Mesenchymal stem cell (in vitro differentiated cells and primary cell): ENCODE measurements at regions not wholly inside any gene's neighbourhood (a gene's known extent, or its start where the extent isn't known, plus 50 kb on each side); places are given as distances from the start of the nearest gene placed in this dataset.

Source experiments
- DNase-seq: peaks from one replicate; pipeline ENCODE4 v3.0.0-alpha.2; 2013
- H2AFZ ChIP-seq: one replicate; pipeline ENCODE4 v1.6.1; 2013; ENCODE audit warnings: low read depth, mild to moderate bottlenecking, control low read depth, inconsistent platforms, low read length, moderate library complexity
- H2AK5ac ChIP-seq: 2 replicates; pipeline ENCODE4 v1.6.1; 2013; ENCODE audit warnings: low read length, moderate library complexity, mild to moderate bottlenecking, inconsistent platforms; ENCODE audit not compliant: severe bottlenecking
- H2BK120ac ChIP-seq: one replicate; pipeline ENCODE4 v1.6.1; 2013; ENCODE audit warnings: low read depth, mild to moderate bottlenecking, inconsistent platforms, low read length, moderate library complexity
- H2BK12ac ChIP-seq, 2 experiments: one replicate each; pipeline ENCODE4 v1.6.1; 2013; ENCODE audit warnings: inconsistent platforms in 2 of 2, low read length in 2 of 2, mild to moderate bottlenecking in 2 of 2, moderate library complexity in 2 of 2, control low read depth in 1 of 2
- H2BK15ac ChIP-seq: one replicate; pipeline ENCODE4 v1.6.1; 2013; ENCODE audit warnings: mild to moderate bottlenecking, low read depth, inconsistent platforms; ENCODE audit not compliant: poor library complexity, severe bottlenecking
- H2BK5ac ChIP-seq: 2 replicates; pipeline ENCODE4 v1.6.1; 2013; ENCODE audit warnings: low read depth, mild to moderate bottlenecking, low read length, control low read depth, inconsistent platforms; ENCODE audit not compliant: poor library complexity, severe bottlenecking
- H3K14ac ChIP-seq, 2 experiments: one replicate each; pipeline ENCODE4 v1.6.1; 2013; ENCODE audit warnings: inconsistent platforms in 2 of 2, low read length in 2 of 2, control low read depth in 1 of 2, mild to moderate bottlenecking in 1 of 2, moderate library complexity in 1 of 2
- H3K18ac ChIP-seq, 2 experiments: one replicate each; pipeline ENCODE4 v1.6.1; 2013; ENCODE audit warnings: inconsistent platforms in 2 of 2, low read length in 2 of 2, control low read depth in 1 of 2, low read depth in 1 of 2, mild to moderate bottlenecking in 1 of 2
- H3K23ac ChIP-seq, 2 experiments: one replicate each; pipeline ENCODE4 v1.6.1; 2013; ENCODE audit warnings: inconsistent platforms in 2 of 2, low read length in 2 of 2, mild to moderate bottlenecking in 2 of 2, moderate library complexity in 2 of 2, control low read depth in 1 of 2
- H3K27ac ChIP-seq: 2 replicates; pipeline ENCODE4 v1.5.1; 2013; ENCODE audit warnings: mild to moderate bottlenecking, moderate library complexity, low read length, control low read depth, inconsistent platforms; ENCODE audit not compliant: poor library complexity, severe bottlenecking
- H3K27me3 ChIP-seq, 2 experiments: 2 replicates each; pipeline versions ENCODE4 v1.6.1 to v1.7.0; 2013; ENCODE audit warnings: low read length in 2 of 2, mild to moderate bottlenecking in 2 of 2, moderate library complexity in 2 of 2, control low read depth in 1 of 2, inconsistent platforms in 1 of 2; ENCODE audit not compliant: control insufficient read depth in 1 of 2, insufficient read depth in 1 of 2
- H3K36me3 ChIP-seq, 2 experiments: 2 replicates each; pipeline versions ENCODE4 v1.6.1 to v1.7.0; 2013; ENCODE audit warnings: low read length in 2 of 2, control low read depth in 1 of 2, inconsistent platforms in 1 of 2, low read depth in 1 of 2, mild to moderate bottlenecking in 1 of 2; ENCODE audit not compliant: insufficient read depth in 2 of 2, control insufficient read depth in 1 of 2
- H3K4ac ChIP-seq, 2 experiments: one replicate each; pipeline ENCODE4 v1.6.1; 2013; ENCODE audit warnings: inconsistent platforms in 2 of 2, low read length in 2 of 2, mild to moderate bottlenecking in 2 of 2, moderate library complexity in 2 of 2, control low read depth in 1 of 2, low read depth in 1 of 2
- H3K4me1 ChIP-seq: 2 replicates; pipeline ENCODE4 v1.6.1; 2013; ENCODE audit warnings: low read depth, low read length, control low read depth; ENCODE audit not compliant: control insufficient read depth, insufficient read depth
- H3K4me2 ChIP-seq: 2 replicates; pipeline ENCODE4 v1.6.1; 2013; ENCODE audit warnings: low read length, mild to moderate bottlenecking, inconsistent platforms; ENCODE audit not compliant: poor library complexity, severe bottlenecking
- H3K4me3 ChIP-seq, 2 experiments: 2 replicates each; pipeline versions ENCODE4 v1.5.1 to v1.7.0; 2013; ENCODE audit warnings: low read length in 2 of 2, mild to moderate bottlenecking in 2 of 2, control low read depth in 1 of 2, low read depth in 1 of 2; ENCODE audit not compliant: insufficient read depth in 1 of 2
- H3K79me1 ChIP-seq: replicated peaks from 2 replicates; pipeline ENCODE4 v1.6.1; 2013; ENCODE audit warnings: mild to moderate bottlenecking, control low read depth, low read length, inconsistent platforms; ENCODE audit not compliant: poor library complexity, severe bottlenecking
- H3K9ac ChIP-seq: 2 replicates; pipeline ENCODE4 v1.7.0; 2013; ENCODE audit warnings: mild to moderate bottlenecking, low read length, moderate library complexity
- H3K9me3 ChIP-seq: 2 replicates; pipeline ENCODE4 v1.7.0; 2013; ENCODE audit warnings: mild to moderate bottlenecking, low read length; ENCODE audit not compliant: control insufficient read depth
- H4K8ac ChIP-seq: one replicate; pipeline ENCODE4 v1.6.1; 2013; ENCODE audit warnings: inconsistent platforms, mild to moderate bottlenecking, low read length, moderate library complexity
- H4K91ac ChIP-seq: one replicate; pipeline ENCODE4 v1.6.1; 2013; ENCODE audit warnings: mild to moderate bottlenecking, low read length, inconsistent platforms
- WGBS: methylation state at CpG from one replicate; pipeline ENCODE4 v1.1.7; 2013; ENCODE audit warnings: mixed read lengths; 5-methylcytosine and 5-hydroxymethylcytosine counted together

- no peak overlapping the region for H2BK120ac ChIP-seq
- DNase-seq: no peak
- H2BK5ac ChIP-seq: no peak overlapping the region
- no peak overlapping the region for H3K18ac ChIP-seq
- peaks cover 12 to 16% of the 10 kb centered on the region in 2 experiments for H3K27me3 ChIP-seq
- no peak overlapping the region for H2BK12ac ChIP-seq
- no peaks in the 10 kb centered on the region for H3K9me3 ChIP-seq
- H3K23ac ChIP-seq: no peak overlapping the region
- H3K36me3 ChIP-seq: no peaks in the 10 kb centered on the region
- H4K91ac ChIP-seq: no peak overlapping the region
- no peak overlapping the region for H3K27ac ChIP-seq
- no peak overlapping the region for H3K4me2 ChIP-seq
- no peak overlapping the region for H4K8ac ChIP-seq
- no peak overlapping the region for H2AK5ac ChIP-seq
- H3K4ac ChIP-seq: no peak overlapping the region
- 83% methylated on average over 5 of the region's 6 CpGs for WGBS
- H3K4me3 ChIP-seq: no peak overlapping the region
- no peak overlapping the region for H2AFZ ChIP-seq
- no peak overlapping the region for H2BK15ac ChIP-seq
- no peak overlapping the region for H3K9ac ChIP-seq
- no peak overlapping the region for H3K14ac ChIP-seq
- no peaks in the 10 kb centered on the region for H3K4me1 ChIP-seq
- H3K79me1 ChIP-seq: no peaks in the 10 kb centered on the region
Observed at GRCh38 chr7:25409897-25410636, 181.8 kb upstream of the NPVF start.

DNA sequence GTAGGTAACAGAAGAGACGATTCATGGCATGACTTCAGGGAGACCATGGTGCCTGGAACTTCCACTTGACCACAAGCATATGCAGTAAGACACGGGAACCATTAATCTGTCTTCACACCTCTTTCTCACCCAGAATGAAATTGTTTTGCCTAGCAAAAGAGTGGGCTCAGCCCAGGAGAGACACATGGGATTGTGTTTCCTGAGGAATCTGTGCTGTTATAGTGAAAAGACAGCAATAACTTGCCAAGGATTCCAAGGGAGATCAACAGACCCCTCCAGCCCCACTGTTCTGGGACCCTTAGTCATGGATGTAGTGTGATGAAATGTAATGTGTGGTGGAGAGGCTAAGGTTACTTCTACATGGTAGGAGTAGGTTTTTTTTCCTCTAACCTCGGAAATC lies 192.5 kb upstream of the NPVF start:
- Histone ChIP-seq H3K4me2 (no peak overlapping the region), H2AFZ (no peak overlapping the region), H3K18ac (no peak overlapping the region), H3K27ac (no peak overlapping the region), H3K27me3 (peaks cover 0 to 7% of the 10 kb centered on the region in 2 experiments), H3K79me1 (no peaks in the 10 kb centered on the region), H2BK120ac (no peak overlapping the region), H2BK5ac (no peak overlapping the region), H2BK15ac (no peak overlapping the region), H2AK5ac (no peak overlapping the region), H3K4me3 (no peak overlapping the region), H3K4ac (no peak overlapping the region), H4K91ac (no peak overlapping the region), H3K14ac (no peak overlapping the region), H3K9ac (no peak overlapping the region), H3K23ac (no peak overlapping the region), H2BK12ac (no peak overlapping the region), H3K9me3 (no peaks in the 10 kb centered on the region), H3K4me1 (no peaks in the 10 kb centered on the region), H4K8ac (no peak overlapping the region), H3K36me3 (no peaks in the 10 kb centered on the region)
- WGBS: 91% methylated on average over 1 of the region's 3 CpGs
- DNase-seq: no peak

DNA sequence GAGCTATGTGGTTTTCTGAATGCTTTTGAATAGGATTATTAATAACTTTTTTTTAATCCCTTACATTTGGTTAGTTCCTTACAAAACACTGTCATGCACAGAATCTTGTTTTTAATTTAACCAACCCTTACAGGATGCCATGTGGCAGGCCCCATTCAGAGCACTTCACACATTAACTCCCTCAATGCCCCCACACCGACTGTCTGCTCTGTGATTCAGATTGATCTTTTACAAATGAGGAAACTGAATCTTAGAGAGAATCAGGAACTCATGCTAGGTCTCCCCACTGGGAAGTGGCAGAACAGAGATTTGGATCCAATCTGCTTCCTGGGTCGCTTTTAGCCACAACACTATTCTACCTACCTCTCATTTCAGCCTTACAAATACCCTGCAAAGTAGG lies 195.8 kb upstream of the NPVF start:
- Histone ChIP-seq H2AFZ (no peak overlapping the region), H3K36me3 (no peaks in the 10 kb centered on the region), H3K4me1 (no peaks in the 10 kb centered on the region), H3K27me3 (peaks cover 0 to 7% of the 10 kb centered on the region in 2 experiments), H3K4me3 (no peak overlapping the region), H3K27ac (no peak overlapping the region), H3K9me3 (no peaks in the 10 kb centered on the region), H4K8ac (no peak overlapping the region), H3K4me2 (no peak overlapping the region), H3K79me1 (no peaks in the 10 kb centered on the region), H3K18ac (no peak overlapping the region), H3K4ac (no peak overlapping the region), H4K91ac (no peak overlapping the region), H2BK15ac (no peak overlapping the region), H2BK120ac (no peak overlapping the region), H2BK12ac (no peak overlapping the region), H3K9ac (no peak overlapping the region), H2BK5ac (no peak overlapping the region), H3K23ac (no peak overlapping the region), H3K14ac (no peak overlapping the region), H2AK5ac (no peak overlapping the region)
- WGBS: 37% methylated on average over 2 of the region's 2 CpGs
- no peak for DNase-seq

DNA sequence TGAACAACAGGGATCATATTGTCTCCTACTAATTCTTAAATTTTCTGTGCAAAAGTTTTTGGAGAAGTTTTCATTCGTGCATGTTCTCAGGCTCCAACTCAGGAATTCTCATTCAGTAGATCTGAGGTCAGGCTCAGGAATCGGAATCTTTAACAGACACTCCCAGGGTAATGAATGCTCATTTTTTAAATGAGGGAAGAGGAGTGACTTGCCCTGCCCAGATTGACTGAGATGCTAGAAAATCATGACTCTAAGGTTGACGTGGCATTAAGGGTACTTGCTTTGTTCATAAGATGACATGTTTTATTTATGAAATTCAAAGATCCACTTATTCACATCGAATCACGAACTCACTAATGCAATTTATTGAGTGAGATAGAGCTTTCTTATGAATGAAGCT lies 196.6 kb upstream of the NPVF start:
- Histone ChIP-seq H3K18ac (no peak overlapping the region), H2BK15ac (no peak overlapping the region), H2BK12ac (no peak overlapping the region), H4K8ac (no peak overlapping the region), H3K4me3 (no peak overlapping the region), H2BK120ac (no peak overlapping the region), H3K4ac (no peak overlapping the region), H3K4me2 (no peak overlapping the region), H2AFZ (no peak overlapping the region), H3K36me3 (no peaks in the 10 kb centered on the region), H3K23ac (no peak overlapping the region), H3K27ac (no peak overlapping the region), H3K14ac (no peak overlapping the region), H3K27me3 (peaks cover 0 to 7% of the 10 kb centered on the region in 2 experiments), H2BK5ac (no peak overlapping the region), H3K4me1 (no peaks in the 10 kb centered on the region), H3K79me1 (no peaks in the 10 kb centered on the region), H2AK5ac (no peak overlapping the region), H3K9me3 (no peaks in the 10 kb centered on the region), H4K91ac (no peak overlapping the region), H3K9ac (no peak overlapping the region)
- DNase-seq: no peak
- 77% methylated on average over 2 of the region's 5 CpGs for WGBS
